IPS-20b (cell line): ENCODE measurements at regions not wholly inside any gene's neighbourhood (a gene's known extent, or its start where the extent isn't known, plus 50 kb on each side); places are given as distances from the start of the nearest gene placed in this dataset.
A peak's percentile ranks its signal among the peaks of the same experiment; 100 is the strongest.
"Not testable (repeated sequence)": the region's sequence is repeated elsewhere in the genome, so short reads cannot be mapped to it uniquely, and the experiment has no call there.

ENCODE experiments used
- H3K27ac ChIP-seq: one replicate; pipeline ENCODE4 v1.5.1; 2013; ENCODE audit warnings: low read length
- H3K27me3 ChIP-seq: 2 replicates; pipeline ENCODE4 v1.6.1; 2013; ENCODE audit warnings: mild to moderate bottlenecking, low read length, inconsistent platforms; ENCODE audit not compliant: insufficient read depth
- H3K36me3 ChIP-seq: 2 replicates; pipeline ENCODE4 v1.6.1; 2013; ENCODE audit warnings: low read depth, mild to moderate bottlenecking, inconsistent platforms, low read length, moderate library complexity; ENCODE audit not compliant: insufficient read depth
- H3K4me1 ChIP-seq: 2 replicates; pipeline ENCODE4 v1.6.1; 2013; ENCODE audit warnings: mild to moderate bottlenecking, control low read depth, inconsistent platforms, low read length, moderate library complexity; ENCODE audit not compliant: insufficient read depth
- H3K4me3 ChIP-seq: 2 replicates; pipeline ENCODE4 v1.5.1; 2013; ENCODE audit warnings: mild to moderate bottlenecking, low read length, inconsistent platforms
- H3K9ac ChIP-seq: 2 replicates; pipeline ENCODE4 v1.6.1; 2013; ENCODE audit warnings: low read depth, mild to moderate bottlenecking, inconsistent platforms, low read length, moderate library complexity
- H3K9me3 ChIP-seq: 2 replicates; pipeline ENCODE4 v1.6.1; 2013; ENCODE audit warnings: mild to moderate bottlenecking, low read depth, low read length, inconsistent platforms; ENCODE audit not compliant: insufficient read depth

DNA sequence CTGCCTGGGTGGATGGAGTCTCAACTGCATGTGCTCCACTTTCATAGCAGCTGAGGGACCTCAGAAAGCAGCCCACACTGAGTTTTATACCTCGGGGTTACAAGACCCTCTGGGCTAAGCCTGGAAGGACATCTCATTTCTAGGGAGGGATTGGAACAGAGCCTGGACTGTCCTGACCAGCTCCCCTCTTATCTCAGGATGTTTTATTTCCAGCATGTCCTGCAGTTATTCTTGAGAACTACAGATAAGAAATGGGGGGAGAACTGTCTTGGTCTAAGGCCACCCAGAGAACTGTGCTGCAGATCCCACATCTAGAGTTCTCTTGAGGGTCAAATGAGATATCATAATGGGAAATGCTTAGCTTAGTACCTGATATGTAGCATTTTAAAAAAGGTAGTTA, 97.3 kb upstream of the CHD6 start:
- Histone ChIP-seq H3K27me3 (no peaks in the 10 kb centered on the region), H3K4me1 (no peaks in the 10 kb centered on the region), H3K4me3 (no peak overlapping the region), H3K9me3 (no peaks in the 10 kb centered on the region), H3K36me3 (no peaks in the 10 kb centered on the region), H3K27ac (no peak overlapping the region), H3K9ac (no peak overlapping the region)

DNA sequence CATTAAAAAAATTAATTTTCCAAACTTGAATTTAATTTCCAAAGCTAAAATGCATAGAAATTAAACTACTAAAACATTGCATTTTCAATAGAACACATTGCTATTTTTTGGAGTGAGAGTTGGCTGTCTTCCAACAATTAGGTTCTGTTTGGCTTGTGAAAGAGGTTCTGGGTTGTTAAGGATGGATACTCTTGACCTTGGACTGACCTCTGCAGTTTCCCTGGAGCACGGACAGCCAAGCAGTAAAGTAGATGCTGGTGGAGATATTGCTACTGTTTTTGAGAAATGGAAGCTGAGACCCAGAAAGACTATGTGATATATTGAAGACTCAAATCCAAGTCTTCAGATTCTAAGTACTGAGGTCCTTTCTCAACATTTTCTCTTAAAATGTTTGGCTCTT, 95.9 kb upstream of the CHD6 start:
- Histone ChIP-seq H3K9ac (no peak overlapping the region), H3K27me3 (no peaks in the 10 kb centered on the region), H3K4me3 (no peak overlapping the region), H3K36me3 (no peaks in the 10 kb centered on the region), H3K27ac (no peak overlapping the region), H3K4me1 (no peaks in the 10 kb centered on the region), H3K9me3 (no peaks in the 10 kb centered on the region)

DNA sequence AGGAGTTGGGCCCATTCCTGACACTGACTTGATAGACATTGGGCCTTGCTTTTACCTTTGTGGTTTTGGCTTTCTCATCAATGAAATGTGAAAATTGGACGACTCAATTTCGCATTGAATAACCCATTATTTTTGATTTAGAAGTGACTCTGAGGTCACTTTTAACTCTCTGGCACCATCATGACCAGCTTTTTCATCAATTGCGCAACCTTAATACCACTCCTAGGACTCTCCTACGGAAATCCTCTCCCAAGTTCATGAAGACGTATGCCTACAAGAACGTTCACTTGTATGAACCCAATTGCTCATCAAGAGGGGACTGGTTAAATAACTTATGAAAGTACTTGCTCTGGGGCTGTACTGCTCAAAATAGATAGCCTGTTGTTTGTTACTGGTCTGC, 86.7 kb upstream of the CHD6 start:
- Histone ChIP-seq H3K4me1 (no peaks in the 10 kb centered on the region), H3K36me3 (no peaks in the 10 kb centered on the region), H3K27ac (no peak overlapping the region), H3K9ac (no peak overlapping the region), H3K4me3 (no peak overlapping the region), H3K9me3 (no peaks in the 10 kb centered on the region), H3K27me3 (no peaks in the 10 kb centered on the region)

DNA sequence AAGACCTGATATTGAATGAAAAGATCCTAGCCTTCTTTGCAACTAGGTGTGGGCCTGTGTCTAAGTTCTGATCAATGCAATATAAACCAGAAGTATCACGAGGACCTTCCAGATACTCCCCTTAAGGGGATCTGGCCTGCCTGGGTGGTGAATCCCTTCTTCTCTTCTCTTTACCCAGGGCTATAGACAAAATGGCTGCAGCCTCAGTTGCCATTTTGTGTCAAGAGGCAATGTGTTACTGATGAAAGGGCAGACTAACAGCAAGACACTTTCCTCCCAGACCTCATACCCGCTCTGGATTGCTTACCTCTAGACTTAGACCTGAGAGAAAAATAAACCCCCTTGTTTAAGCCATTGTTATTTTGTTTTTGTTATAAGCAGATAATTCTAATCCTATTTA, 84.5 kb upstream of the CHD6 start:
- no peaks in the 10 kb centered on the region for H3K36me3 ChIP-seq
- H3K9ac ChIP-seq, result no peak overlapping the region
- H3K9me3 ChIP-seq, result no peaks in the 10 kb centered on the region
- H3K27me3 ChIP-seq, result no peaks in the 10 kb centered on the region
- H3K27ac ChIP-seq, result no peak overlapping the region
- H3K4me1 ChIP-seq, result peaks cover under 1% of the 10 kb centered on the region; the same call in 1 of the 2 replicates
- no peak overlapping the region for H3K4me3 ChIP-seq

DNA sequence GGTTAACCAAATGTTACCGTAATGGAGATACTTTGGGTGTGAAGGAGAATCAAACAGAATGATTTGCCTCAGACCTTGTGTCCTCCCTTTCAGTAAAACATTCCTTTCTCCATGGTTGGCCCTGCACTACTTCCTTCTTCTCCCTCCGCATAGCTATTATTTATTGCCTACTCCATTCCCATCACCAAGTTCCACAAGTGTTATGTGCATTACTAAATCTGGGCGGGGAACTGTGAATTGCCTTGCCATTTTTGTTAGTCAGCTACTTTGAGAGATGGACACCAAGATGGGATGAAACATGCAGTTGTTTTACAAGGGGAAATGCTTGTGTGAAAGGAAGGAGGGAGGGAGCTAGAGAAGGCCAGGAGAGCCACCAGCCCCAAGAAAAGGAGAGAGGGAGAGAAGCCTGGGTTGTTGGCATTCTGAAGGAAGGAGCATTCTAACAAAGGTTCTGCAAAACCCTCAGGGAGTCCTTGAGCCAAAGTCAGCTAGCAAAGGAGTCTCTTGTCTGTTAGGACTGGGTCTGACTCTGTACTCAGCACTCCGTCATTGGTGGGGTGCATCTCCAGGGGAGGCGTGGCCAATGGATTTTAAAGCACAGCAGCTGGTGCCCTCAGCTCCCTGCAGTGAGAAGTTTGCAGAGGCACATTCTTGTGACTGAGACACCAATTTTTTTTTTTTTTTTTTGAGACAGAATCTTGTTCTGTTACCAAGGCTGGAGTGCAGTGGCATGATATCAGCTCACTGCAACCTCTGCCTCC, 83.6 kb upstream of the CHD6 start:
- Histone ChIP-seq H3K9ac (0 out of 2 replicates have a peak overlapping the region, but pooled peaks have one; percentile 10), H3K4me1 (peaks cover 2% of the 10 kb centered on the region; the same call in 1 of the 2 replicates), H3K9me3 (no peaks in the 10 kb centered on the region), H3K27ac (no peak overlapping the region), H3K4me3 (no peak overlapping the region), H3K27me3 (no peaks in the 10 kb centered on the region), H3K36me3 (no peaks in the 10 kb centered on the region)

DNA sequence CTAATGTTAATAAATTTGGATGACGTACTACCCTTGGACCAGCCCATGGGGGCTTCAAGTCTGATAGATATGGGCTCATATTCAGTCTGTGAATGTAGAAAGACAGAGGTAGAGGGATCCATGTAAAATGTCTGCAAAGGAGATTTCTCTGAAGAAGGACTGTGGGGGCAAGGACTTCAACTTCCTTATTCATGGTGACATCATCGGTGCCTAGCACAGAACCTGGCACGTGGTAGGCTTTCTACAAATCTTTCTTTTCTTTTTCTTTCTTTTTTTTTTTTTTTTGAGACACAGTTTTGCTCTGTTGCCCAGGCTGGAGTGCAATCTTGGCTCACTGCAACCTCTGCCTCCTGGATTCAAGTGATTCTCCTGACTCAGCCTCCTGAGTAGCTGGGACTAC, 81.5 kb upstream of the CHD6 start:
- H3K27ac ChIP-seq, H3K9me3 ChIP-seq, H3K4me3 ChIP-seq, H3K4me1 ChIP-seq, H3K9ac ChIP-seq, H3K36me3 ChIP-seq, H3K27me3 ChIP-seq: not testable (repeated sequence)

DNA sequence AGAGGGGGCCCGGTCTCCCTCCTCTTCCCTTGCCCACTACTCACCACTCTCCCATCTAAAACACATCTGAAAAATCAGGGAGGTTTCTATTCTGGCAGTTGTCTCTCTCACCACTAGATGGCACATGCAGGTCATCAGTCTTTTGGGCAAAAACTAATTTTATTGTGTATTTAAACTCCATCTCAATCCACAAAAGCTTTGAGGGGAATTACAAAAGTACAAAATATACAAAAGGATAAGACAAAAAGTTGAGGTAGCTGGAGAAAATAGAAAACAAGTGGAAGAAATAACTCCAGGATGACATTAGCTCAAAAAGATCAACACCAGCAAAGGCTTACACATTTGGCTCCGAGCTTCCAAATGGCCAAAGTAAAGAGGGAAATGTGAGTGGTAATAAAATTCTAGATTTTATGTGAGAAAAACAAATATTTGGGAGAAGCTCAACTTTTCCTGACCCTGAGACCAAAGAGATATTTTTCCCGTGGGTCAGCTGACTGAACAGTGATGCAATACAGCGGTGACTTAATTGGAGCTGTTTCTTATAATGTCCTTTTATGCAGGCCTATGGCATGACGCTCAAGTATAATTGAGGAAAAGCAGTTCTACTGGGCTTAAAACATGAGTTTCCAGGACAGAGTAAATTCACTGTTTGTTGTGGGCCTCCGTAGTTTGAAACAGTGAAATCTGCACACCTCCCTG, 79.8 kb upstream of the CHD6 start:
- Histone ChIP-seq H3K9ac (no peak overlapping the region), H3K4me3 (no peak overlapping the region), H3K27ac (no peak overlapping the region), H3K36me3 (no peaks in the 10 kb centered on the region), H3K4me1 (peaks cover 5% of the 10 kb centered on the region; the same call in 1 of the 2 replicates), H3K9me3 (no peaks in the 10 kb centered on the region), H3K27me3 (no peaks in the 10 kb centered on the region)

DNA sequence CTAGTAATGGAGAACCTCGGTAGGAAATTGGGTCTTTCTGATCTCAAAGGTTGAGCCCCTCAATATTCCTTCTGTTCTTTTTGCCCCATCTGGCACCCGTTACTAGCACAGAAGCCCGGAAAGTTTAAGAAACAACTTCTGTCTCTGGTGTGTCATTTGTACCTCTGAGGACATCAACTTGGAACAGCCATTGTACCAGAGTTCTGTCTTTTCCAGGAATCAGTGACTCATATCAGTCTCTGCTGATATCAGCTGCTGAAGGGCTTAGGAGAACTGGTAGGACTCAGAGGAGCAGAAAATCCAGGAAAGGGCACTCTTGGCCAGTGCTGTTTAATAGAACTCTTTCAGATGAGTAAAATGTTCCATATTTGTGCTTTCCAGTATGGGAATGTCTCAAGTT, 78.3 kb upstream of the CHD6 start:
- H3K36me3 ChIP-seq, result no peaks in the 10 kb centered on the region
- no peak overlapping the region for H3K9ac ChIP-seq
- no peaks in the 10 kb centered on the region for H3K9me3 ChIP-seq
- H3K4me1 ChIP-seq, result peaks cover 8% of the 10 kb centered on the region; the same call in 1 of the 2 replicates
- H3K4me3 ChIP-seq, result no peak overlapping the region
- no peaks in the 10 kb centered on the region for H3K27me3 ChIP-seq
- no peak overlapping the region for H3K27ac ChIP-seq

DNA sequence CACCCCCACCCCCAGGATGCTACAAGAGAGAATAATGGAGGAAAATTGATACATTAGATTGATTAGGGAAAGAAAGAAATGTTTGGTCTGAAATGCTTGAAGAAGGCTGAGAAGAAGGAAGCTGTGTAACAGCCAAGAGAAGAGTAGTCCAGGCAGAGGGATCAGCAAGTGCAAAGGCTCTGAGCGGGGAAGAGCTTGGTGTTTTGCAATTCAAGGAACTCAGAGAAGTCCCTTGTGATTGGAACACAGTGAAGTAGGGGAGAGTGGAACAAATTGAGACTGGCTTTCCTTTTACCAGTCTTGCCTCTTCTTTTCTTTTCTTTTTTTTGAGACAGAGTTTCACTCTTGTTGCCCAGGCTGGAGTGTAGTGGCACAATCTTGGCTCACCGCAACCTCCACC, 76.6 kb upstream of the CHD6 start:
- no peak overlapping the region for H3K27ac ChIP-seq
- no peak overlapping the region for H3K9ac ChIP-seq
- peak overlapping the region; percentile 74; the same call in 1 of the 2 replicates for H3K4me3 ChIP-seq
- H3K4me1 ChIP-seq, result peaks cover 8% of the 10 kb centered on the region; the same call in 1 of the 2 replicates
- H3K9me3 ChIP-seq, result no peaks in the 10 kb centered on the region
- no peaks in the 10 kb centered on the region for H3K27me3 ChIP-seq
- H3K36me3 ChIP-seq, result no peaks in the 10 kb centered on the region

DNA sequence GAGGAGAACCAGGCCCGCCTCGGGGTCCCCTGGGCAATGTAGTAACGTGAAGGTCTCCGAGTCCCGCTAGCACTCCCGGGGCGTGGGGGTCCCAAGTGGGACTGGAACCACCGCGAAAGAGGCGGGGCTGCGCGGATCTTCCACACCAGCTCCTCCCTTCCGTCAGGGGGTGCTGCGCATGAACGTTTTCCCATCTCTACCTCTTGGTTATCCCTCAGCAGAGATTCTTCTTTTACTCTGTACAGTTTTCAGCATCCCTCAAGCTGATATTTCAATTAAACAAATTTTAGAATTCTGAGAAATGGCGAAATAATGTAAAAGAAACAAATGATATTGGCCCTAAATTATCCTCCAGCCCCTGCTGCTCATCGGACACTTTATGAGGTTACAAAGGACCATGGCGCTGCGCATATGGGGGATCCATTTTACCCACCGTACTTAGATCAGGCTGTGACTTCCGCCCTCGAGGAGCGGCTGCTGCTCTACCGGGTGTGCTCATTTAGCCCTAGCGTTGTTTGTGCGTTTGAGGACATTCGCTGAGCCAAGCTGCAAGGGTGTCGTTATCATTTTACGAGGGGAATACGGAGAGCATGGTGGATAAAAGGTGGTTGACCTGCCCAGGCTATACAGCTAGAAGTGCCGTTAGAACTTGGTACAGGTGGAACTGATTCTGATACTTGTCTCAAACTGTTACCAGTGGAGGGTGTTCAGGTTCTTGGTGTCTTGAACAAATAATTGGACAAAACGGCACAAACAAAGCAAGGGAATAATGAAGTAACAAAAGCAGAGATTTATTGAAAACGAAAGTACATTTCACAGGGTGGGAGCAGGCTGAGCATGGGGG, 75.2 kb upstream of the CHD6 start:
- H3K4me3 ChIP-seq, result peak overlapping the region; percentile 74
- H3K4me1 ChIP-seq, result peaks cover 8% of the 10 kb centered on the region; the same call in 1 of the 2 replicates
- no peaks in the 10 kb centered on the region for H3K27me3 ChIP-seq
- H3K9me3 ChIP-seq, result no peaks in the 10 kb centered on the region
- no peaks in the 10 kb centered on the region for H3K36me3 ChIP-seq
- H3K27ac ChIP-seq, result peak overlapping the region; percentile 36
- H3K9ac ChIP-seq, result peak overlapping the region; percentile 80

DNA sequence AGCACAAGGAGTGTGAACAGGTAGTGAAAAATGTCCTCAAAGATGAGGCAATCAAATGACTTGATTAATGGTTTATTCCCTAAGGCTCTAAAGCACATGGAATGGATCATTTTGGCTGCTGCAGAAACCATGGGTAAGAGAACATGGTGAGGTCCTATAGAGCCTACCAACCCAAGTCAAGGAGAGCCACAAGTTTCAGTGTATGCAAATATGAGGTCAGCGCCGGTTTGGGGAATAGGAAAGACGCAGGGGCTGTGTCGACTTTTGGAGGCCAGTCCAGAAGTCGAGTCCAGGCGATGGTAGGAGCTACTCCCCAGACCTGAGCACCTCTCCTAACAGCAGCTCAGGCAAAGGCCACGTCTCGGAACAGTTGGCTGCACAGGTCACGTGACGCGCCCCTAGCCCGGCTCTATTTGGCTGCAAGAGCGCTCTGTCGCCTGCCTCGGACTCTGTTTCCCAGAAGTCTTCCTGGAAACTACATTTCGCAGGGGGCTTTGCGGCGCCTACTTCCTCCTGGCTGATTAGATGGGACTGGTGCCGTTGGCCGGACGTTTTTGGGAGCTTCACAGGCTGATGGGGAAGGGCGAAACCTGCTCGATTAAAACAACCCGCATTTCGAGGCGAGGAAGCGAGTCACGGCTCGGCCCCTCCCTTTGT, 74.4 kb upstream of the CHD6 start:
- no peaks in the 10 kb centered on the region for H3K9me3 ChIP-seq
- peak overlapping the region; percentile 74 for H3K4me3 ChIP-seq
- H3K4me1 ChIP-seq, result peaks cover 7% of the 10 kb centered on the region; the same call in 1 of the 2 replicates
- H3K9ac ChIP-seq, result peak overlapping the region; percentile 80
- no peaks in the 10 kb centered on the region for H3K27me3 ChIP-seq
- H3K27ac ChIP-seq, result peak overlapping the region; percentile 36
- no peaks in the 10 kb centered on the region for H3K36me3 ChIP-seq
